ENCODE measurements at regions not wholly inside any gene's neighbourhood (a gene's known extent, or its start where the extent isn't known, plus 50 kb on each side); places are given as distances from the start of the nearest gene placed in this dataset.

- intact Hi-C loops (cut with micrococcal nuclease), result no loop called here
- TF ChIP-seq, protein P1, sequence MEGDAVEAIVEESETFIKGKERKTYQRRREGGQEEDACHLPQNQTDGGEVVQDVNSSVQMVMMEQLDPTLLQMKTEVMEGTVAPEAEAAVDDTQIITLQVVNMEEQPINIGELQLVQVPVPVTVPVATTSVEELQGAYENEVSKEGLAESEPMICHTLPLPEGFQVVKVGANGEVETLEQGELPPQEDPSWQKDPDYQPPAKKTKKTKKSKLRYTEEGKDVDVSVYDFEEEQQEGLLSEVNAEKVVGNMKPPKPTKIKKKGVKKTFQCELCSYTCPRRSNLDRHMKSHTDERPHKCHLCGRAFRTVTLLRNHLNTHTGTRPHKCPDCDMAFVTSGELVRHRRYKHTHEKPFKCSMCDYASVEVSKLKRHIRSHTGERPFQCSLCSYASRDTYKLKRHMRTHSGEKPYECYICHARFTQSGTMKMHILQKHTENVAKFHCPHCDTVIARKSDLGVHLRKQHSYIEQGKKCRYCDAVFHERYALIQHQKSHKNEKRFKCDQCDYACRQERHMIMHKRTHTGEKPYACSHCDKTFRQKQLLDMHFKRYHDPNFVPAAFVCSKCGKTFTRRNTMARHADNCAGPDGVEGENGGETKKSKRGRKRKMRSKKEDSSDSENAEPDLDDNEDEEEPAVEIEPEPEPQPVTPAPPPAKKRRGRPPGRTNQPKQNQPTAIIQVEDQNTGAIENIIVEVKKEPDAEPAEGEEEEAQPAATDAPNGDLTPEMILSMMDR (IDR thresholded peaks at IDR 0.05), result no peak
- H3K27me3 Mint-ChIP-seq (ENCODE audit: low read depth in 2 of 2), result peaks cover 0 to 2% of the 10 kb centered on the region in 2 donors
Observed at GRCh38 chr4:72911316-72911715, 158.2 kb downstream of the COX18 start.

DNA sequence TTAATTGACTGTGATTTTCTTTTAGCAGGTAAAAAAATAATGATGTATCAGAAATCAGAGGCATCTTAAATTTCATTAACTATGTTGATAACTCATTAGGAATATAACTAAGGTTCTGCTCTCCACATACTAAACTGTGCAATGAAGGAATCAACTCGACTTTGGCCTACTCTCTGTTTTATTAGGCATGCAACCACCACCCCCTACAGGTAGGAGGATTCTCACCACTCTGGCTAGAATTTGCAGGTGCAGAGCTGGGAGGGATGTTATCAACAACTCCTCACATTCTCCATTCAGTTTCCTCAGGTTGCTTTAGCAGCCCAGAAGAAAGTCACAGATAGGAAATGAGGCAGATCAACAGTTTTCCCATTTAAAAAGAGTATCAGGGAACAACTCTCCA, 160.1 kb downstream of the COX18 start:
- Mint-ChIP-seq H3K27ac (no peak overlapping the region), H3K27me3 (ENCODE audit: low read depth in 2 of 2) (peaks cover 0 to 2% of the 10 kb centered on the region in 2 donors), H3K4me1 (no peaks in the 10 kb centered on the region), H3K4me3 (no peak overlapping the region), H3K36me3 (no peaks in the 10 kb centered on the region), H3K9me3 (peaks cover 12% of the 10 kb centered on the region in 2 donors)
- H3K36me3 ChIP-seq (ENCODE audit: control insufficient read depth, insufficient read depth, low read length), result no peaks in the 10 kb centered on the region
- WGBS (ENCODE audit: insufficient coverage), result no CpG with 5 or more reads among the region's 1 CpG
- H3K27me3 ChIP-seq (ENCODE audit: control insufficient read depth, insufficient read depth, low read length), result no peaks in the 10 kb centered on the region
- H3K4me1 ChIP-seq (ENCODE audit: control insufficient read depth, insufficient read depth, low read length), result no peaks in the 10 kb centered on the region
- H3K4me3 ChIP-seq (ENCODE audit: low read length), result no peak overlapping the region
- no peak for ATAC-seq
- TF ChIP-seq, protein P1 (IDR thresholded peaks at IDR 0.05), result no peak
- no peaks in the 10 kb centered on the region for H3K9me3 ChIP-seq (ENCODE audit: control insufficient read depth, insufficient read depth, low read length)
- intact Hi-C loops (cut with micrococcal nuclease), result no loop called here
- no peak overlapping the region for H3K27ac ChIP-seq (ENCODE audit: low read length)
- DNase-seq, result no peak

More at GRCh38 chr4:72911316-72911715, 158.2 kb downstream of the COX18 start:
- Histone ChIP-seq H3K36me3 (ENCODE audit: control insufficient read depth, insufficient read depth, low read length) (no peaks in the 10 kb centered on the region), H3K27ac (ENCODE audit: low read length) (no peak overlapping the region), H3K4me1 (ENCODE audit: control insufficient read depth, insufficient read depth, low read length) (no peaks in the 10 kb centered on the region), H3K27me3 (ENCODE audit: control insufficient read depth, insufficient read depth, low read length) (no peaks in the 10 kb centered on the region), H3K9me3 (ENCODE audit: control insufficient read depth, insufficient read depth, low read length) (no peaks in the 10 kb centered on the region), H3K4me3 (ENCODE audit: low read length) (no peak overlapping the region)
- WGBS (ENCODE audit: insufficient coverage), result 57% methylated on average over 2 of the region's 5 CpGs
- ATAC-seq (no peak), DNase-seq (no peak)
- Mint-ChIP-seq H3K27ac (no peak overlapping the region), H3K4me3 (no peak overlapping the region), H3K4me1 (no peaks in the 10 kb centered on the region), H3K9me3 (peaks cover 11 to 12% of the 10 kb centered on the region in 2 donors), H3K36me3 (no peaks in the 10 kb centered on the region)

- no peaks in the 10 kb centered on the region for H3K4me1 Mint-ChIP-seq
- Histone ChIP-seq H3K27me3 (ENCODE audit: control insufficient read depth, insufficient read depth, low read length) (no peaks in the 10 kb centered on the region), H3K27ac (ENCODE audit: low read length) (no peak overlapping the region), H3K4me1 (ENCODE audit: control insufficient read depth, insufficient read depth, low read length) (no peaks in the 10 kb centered on the region), H3K36me3 (ENCODE audit: control insufficient read depth, insufficient read depth, low read length) (no peaks in the 10 kb centered on the region), H3K4me3 (ENCODE audit: low read length) (no peak overlapping the region), H3K9me3 (ENCODE audit: control insufficient read depth, insufficient read depth, low read length) (no peaks in the 10 kb centered on the region)
- no CpG with 5 or more reads among the region's 1 CpG for WGBS (ENCODE audit: insufficient coverage)
- no peaks in the 10 kb centered on the region for H3K27me3 Mint-ChIP-seq (ENCODE audit: low read depth in 2 of 2)
- TF ChIP-seq, protein P1 (IDR thresholded peaks at IDR 0.05), result no peak
- DNase-seq (no peak), ATAC-seq (no peak)
- peaks cover 2 to 3% of the 10 kb centered on the region in 2 donors for H3K9me3 Mint-ChIP-seq
- H3K36me3 Mint-ChIP-seq, result no peaks in the 10 kb centered on the region
- H3K4me3 Mint-ChIP-seq, result no peak overlapping the region
- no peak overlapping the region for H3K27ac Mint-ChIP-seq
- intact Hi-C loops (cut with micrococcal nuclease), result no loop called here
Observed at GRCh38 chr4:72902354-72902753, 167.2 kb downstream of the COX18 start.

DNA sequence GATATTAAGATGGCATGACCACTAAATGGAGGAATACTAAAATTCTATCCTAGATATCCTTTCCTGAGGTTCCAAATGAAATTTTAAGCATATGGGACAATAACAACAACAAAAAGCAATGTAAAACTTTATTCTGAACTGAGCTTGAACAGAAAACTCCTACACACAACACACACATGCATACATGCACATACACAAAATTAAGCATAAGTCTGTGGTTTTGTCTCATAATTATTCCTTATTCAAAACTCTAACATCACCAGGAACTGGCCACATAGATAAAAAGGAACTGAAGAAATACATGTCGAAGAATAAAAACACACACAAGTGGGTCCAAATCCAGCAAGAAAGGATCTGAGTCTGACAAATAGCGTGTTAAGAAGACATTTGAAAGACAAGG, 168.0 kb downstream of the COX18 start:
- WGBS (ENCODE audit: insufficient coverage), result 90% methylated on average over 2 of the region's 2 CpGs
- ATAC-seq (no peak), DNase-seq (no peak)
- H3K27me3 ChIP-seq (ENCODE audit: control insufficient read depth, insufficient read depth, low read length), result no peaks in the 10 kb centered on the region
- Mint-ChIP-seq H3K27ac (no peak overlapping the region), H3K9me3 (peaks cover 2 to 5% of the 10 kb centered on the region in 2 donors), H3K4me3 (no peak overlapping the region), H3K36me3 (no peaks in the 10 kb centered on the region), H3K4me1 (no peaks in the 10 kb centered on the region), H3K27me3 (ENCODE audit: low read depth in 2 of 2) (no peaks in the 10 kb centered on the region)
- H3K27ac ChIP-seq (ENCODE audit: low read length), result no peak overlapping the region
- no peaks in the 10 kb centered on the region for H3K4me1 ChIP-seq (ENCODE audit: control insufficient read depth, insufficient read depth, low read length)
- TF ChIP-seq, protein P1 (IDR thresholded peaks at IDR 0.05), result no peak
- intact Hi-C loops (cut with micrococcal nuclease), result no loop called here
- no peaks in the 10 kb centered on the region for H3K9me3 ChIP-seq (ENCODE audit: control insufficient read depth, insufficient read depth, low read length)
- H3K4me3 ChIP-seq (ENCODE audit: low read length), result no peak overlapping the region
- H3K36me3 ChIP-seq (ENCODE audit: control insufficient read depth, insufficient read depth, low read length), result no peaks in the 10 kb centered on the region

All from natural killer cell (primary cell).